Activated T-cell treated with anti-CD3 and anti-CD28 coated beads for 4 hours (primary cell): ENCODE measurements at regions not wholly inside any gene's neighbourhood (a gene's known extent, or its start where the extent isn't known, plus 50 kb on each side); places are given as distances from the start of the nearest gene placed in this dataset.
"Not testable (repeated sequence)": the region's sequence is repeated elsewhere in the genome, so short reads cannot be mapped to it uniquely, and the experiment has no call there.

Experiments used
- DNase-seq: peaks from one replicate; pipeline ENCODE4 v3.0.0-alpha.2; 2020

DNA sequence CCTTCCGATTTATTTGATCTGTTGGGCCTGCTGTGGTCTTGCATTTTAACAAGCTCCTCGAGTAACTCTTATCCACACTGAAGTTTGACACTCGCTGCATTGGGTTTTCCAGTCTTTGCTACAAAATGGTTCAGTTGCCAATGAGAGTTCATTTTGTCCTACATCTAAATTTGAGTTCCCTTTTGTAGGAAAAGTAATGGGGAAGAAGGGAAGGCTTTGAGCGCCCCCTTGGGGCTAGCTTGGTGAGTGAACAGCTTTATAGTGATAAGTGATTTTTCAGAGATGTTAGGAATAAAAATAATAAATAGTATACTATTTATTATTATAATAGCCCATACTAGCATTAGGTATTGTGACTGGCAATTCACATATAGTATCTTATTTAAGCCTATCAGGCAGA lies 89.9 kb upstream of the GNAQ start:
- peak; percentile 44 for DNase-seq

DNA sequence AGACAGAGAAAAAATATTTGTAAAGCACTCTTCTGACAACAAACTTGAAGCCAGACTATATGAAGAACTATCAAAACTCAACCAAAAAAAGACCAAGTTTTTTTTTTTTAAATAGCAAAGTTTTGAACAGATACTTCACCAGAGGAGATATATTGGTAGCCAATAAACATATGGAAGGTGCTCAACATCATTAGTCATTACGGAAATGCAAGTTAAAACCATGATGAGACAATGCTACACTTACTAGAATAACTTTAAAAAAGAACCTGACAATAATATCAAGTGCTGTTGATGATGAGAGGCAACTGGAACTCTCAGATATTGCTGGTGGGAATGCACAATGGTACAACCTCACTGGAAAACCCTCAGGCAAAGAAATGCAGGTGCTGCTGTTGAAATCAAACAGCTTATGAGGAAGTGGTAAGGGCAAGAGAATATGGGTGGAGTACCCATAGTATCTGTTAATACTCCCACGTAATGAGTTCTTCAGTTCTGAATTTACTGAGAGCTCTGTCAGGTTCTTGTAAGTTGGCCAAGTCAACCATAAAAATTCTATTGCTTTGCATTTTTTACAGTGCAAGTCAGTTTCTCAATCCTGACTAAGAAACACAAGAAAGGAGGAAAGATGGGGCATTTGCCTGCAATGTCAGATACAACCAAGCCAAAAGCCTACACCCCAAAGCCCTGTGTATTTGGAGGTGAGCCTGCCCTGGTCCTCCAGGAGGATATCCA lies 87.3 kb upstream of the GNAQ start:
- no peak for DNase-seq

DNA sequence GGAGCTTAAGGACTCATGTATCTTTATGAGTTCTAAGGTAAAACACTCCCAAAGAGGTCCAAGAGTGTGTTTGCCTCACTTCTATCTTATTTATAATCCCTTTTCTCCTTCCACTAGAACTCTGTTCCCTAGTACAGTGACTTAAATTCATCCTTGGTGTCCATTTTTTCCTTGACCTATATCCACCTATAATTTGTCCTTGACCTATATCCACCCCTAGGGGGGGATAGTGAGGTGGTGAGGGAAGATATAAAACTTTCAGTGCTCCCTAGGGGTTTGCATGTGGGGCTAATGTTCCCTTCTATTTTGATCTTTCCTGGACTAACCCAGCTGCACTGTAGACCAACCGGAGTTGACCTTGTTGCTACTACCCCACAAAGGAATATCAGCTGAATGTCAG lies 83.5 kb upstream of the GNAQ start:
- DNase-seq, result no peak

DNA sequence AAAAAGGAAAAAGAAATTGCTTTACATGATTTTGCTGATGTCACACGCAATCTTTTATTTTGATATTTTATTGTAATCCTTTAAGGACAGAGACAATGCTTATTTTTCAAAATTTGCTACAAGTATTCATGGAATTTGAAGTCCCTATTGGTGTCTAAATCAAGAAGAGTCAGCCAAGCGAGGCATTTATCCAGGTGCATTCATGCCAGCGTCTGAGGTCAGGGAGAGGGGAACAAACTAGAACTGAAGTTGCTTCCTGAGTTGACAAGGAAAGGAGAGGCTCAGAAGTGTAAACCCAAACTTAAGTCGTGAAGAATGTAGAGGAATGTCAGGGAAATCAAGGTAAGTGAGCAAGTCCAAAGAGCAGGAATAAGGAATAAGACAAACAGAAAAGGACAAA lies 83.0 kb upstream of the GNAQ start:
- no peak for DNase-seq

DNA sequence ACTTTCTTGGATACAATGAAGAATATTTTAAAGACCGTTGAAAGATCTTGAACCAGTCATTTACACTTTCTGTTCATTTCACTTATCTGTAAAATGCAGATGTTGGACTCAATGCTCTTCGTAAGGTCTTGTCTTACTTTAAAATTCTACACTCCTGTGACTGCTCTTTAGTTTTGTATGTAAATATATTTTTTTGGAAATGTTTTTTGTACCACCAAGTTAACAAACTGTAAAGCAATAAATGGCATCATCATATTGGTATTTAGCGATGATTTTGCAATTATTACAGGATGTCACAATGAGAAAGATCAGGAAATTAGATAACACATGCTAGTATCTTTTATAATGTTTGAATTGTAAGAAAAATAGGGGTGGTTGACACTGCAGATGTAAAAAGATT lies 80.8 kb upstream of the GNAQ start:
- DNase-seq, result no peak

DNA sequence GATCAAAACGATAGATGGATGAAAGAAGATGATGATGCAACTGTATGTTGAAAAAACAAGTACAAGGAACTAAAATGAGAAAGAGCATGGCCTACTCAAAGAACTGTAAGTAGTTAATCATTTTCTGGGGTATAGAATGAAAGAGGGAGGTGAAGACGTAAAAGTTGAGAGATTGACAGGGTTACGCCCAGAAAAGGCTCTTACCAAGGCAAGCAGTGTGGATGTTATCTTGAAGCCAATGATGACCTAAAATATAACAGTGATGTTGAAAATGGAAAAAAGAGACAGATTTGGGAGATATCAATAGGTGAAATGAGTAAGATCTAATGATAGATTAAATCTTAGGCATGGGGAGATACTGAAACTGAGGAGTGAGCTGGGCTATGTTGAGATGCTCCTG lies 80.4 kb upstream of the GNAQ start:
- DNase-seq, result no peak

DNA sequence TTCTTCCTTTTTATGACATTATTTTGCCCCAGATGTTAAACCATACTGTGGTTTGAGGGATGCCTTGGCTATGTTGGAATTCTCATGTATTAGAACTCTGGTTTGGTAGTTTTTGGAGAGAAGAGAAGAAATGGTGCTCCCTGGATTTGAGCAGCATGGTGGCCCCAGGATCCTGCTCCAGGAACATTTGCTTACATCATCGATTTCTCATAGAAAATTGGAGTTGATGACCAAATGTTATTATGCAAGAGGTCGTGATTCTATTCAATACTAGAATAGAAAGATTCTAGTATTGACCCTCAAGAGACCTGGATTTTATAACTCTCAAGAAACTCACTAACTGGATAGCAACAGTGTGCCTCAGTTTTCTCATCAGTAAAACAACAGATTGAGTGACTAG lies 77.5 kb upstream of the GNAQ start:
- no peak for DNase-seq

DNA sequence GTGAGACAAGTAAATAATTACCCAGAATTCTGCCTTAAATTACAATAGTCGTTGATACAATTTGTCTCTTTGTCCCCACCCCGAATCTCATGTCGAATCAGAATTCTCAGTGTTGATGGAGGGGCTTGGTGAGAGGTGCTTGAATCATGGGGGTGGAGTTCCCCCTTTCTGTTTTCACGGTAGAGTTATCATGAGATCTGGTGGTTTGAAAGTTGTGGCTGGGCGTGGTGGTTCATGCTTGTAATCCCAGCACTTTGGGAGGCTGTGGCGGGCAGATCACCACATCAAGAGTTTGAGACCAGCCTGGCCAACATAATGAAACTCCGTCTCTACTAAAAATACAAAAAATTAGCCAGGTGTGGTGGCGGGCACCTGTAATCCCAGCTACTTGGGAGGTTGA lies 75.0 kb upstream of the GNAQ start:
- not testable (repeated sequence) for DNase-seq

DNA sequence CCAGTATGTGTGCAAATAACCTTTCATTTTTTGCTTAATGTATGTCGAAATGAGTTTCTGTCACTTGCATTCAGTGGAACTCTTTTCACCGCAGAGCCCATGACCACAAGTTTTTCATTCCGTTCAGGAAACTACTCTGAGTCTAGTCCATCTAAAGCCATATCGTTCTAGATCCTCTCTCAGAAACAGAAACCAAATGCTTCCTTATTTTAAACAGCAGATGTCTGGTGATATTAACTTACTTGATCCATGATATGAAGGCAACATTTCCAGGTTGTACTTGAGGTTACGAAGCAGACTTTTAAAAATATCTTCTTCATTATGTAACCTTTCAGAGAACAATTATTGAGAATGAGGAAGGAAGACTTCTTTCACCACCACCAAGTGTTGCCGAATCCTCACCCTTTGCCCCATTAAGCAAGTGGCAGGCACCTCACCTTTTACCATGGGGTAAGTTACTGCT lies 72.4 kb upstream of the GNAQ start:
- no peak for DNase-seq

DNA sequence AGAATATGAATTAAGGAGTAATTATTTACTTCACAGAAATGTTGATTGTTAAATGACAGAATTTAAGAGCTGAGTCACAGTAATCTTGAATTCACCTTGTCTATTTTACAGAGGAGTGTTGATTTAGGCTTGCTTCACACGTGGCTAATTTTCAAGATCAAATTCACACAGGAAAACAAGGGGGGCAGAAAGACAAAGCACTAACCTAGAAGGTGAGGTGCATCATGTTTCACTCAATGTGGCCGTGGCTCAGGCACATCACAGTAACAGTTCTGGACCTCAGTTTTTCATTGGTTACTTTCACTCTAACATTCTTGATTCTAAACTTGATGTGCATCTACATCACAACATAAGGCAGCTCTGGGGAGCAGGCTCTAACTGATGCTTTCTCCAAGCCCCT lies 69.6 kb upstream of the GNAQ start:
- DNase-seq, result no peak

DNA sequence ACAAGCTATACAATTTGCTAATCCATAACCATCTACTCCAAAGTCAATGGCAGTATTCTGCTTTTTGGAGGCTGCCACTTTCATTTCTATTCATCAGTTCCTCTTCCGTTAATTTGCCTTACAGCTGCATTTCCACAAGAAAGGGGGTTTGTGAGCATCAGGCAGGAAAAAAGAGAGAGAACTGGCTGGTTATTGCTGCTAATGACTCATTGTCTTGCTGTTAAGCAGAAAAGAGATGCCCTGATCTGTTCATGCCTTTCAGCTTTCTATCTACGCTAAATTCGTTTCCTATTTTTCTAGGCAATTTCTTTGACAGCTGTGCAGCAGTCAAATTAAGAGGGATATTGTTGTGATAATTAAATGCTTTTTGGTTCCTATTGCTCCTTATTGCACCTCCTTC lies 65.9 kb upstream of the GNAQ start:
- DNase-seq, result no peak

DNA sequence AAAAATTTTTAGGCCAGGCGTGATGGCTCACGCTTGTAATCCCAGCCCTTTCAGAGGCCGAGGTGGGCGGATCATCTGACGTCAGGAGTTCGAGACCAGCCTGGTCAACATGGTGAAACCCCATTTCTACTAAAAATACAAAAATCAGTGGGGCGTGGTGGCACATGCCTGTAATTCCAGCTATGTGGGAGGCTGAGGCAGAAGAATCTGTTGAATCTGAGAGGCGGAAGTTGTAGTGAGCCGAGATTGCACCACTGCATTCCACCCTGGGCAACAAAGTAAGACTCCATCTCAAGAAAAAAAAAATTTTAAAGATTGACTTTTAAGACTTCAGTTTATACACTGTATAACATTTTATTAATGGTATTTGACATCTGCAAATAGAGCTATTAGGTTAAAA lies 60.1 kb upstream of the GNAQ start:
- no peak for DNase-seq

DNA sequence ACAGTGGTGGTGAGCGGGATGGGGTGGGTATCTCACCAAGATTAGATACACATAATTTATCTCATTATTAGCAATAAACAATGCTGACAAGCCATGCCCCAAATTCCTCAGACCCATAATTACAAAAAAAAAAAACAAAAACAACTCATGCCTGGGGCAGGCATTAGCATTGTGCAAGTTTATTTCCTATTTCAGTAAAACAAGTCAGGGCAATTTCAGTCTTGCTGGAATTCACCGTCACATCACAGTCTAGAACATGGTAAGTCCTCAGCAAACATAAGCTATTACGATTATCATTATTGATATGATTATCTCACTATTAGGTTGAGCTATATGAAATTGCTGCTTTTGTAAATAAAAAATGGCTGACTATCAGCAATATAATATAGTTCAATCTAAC lies 57.5 kb upstream of the GNAQ start:
- no peak for DNase-seq

DNA sequence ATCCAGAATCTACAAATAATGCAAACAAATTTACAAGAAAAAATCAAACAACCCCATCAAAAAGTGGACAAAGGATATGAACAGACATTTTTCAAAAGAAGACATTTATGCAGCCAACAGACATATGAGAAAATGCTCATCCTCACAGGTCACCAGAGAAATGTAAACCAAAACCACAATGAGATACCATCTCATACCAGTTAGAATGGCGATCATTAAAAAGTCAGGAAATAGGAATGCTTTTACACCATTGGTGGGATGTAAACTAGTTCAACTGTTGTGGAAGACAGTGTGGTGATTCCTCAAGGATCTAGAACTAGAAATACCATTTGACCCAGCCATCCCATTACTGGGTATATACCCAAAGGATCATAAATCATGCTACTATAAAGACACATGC lies 56.6 kb upstream of the GNAQ start:
- DNase-seq, result not testable (repeated sequence)
